ENCODE measurements at regions not wholly inside any gene's neighbourhood (a gene's known extent, or its start where the extent isn't known, plus 50 kb on each side); places are given as distances from the start of the nearest gene placed in this dataset.
"Not testable (repeated sequence)": the region's sequence is repeated elsewhere in the genome, so short reads cannot be mapped to it uniquely, and the experiment has no call there.

- not testable (repeated sequence) for TF ChIP-seq EP300, CTCF, POLR2AphosphoS5 (IDR thresholded peaks at IDR 0.05)
Observed at GRCh38 chr1:224030257-224030656, 83.7 kb upstream of the FBXO28 start.
